Pancreas (tissue), 10 donors: ENCODE measurements at regions not wholly inside any gene's neighbourhood (a gene's known extent, or its start where the extent isn't known, plus 50 kb on each side); places are given as distances from the start of the nearest gene placed in this dataset.

ENCODE experiments used
- ATAC-seq, 4 donors: fragments of 200-7000 bp; cut with Tn5 transposase; one replicate each; pipeline versions ENCODE4 v1.8.0 to v1.9.1; 2020; ENCODE audit warnings: mild to moderate bottlenecking in 4 of 4, moderate library complexity in 4 of 4
- DNase-seq, 6 donors: peaks; one replicate each; pipeline ENCODE4 v3.0.0-alpha.2; 2020
- FAIRE-seq: peaks from 2 replicates; lab custom pipeline; 2012; peaks lifted over from hg19 to GRCh38; lab: Jason Lieb, UNC
- H3K27ac ChIP-seq, 4 donors: fragments of 200-600 bp; sonication (generic); 1 replicate in 3 of 4; 2 replicates in 1 of 4; pipeline versions ENCODE4 v1.5.0 to v1.8.0; 2020
- H3K27me3 ChIP-seq, 4 donors: fragments of 200-600 bp; one replicate each; pipeline ENCODE4 v1.8.0; 2021
- H3K36me3 ChIP-seq, 3 donors: fragments of 200-600 bp; sonication (generic) in 1 of 3; one replicate each; pipeline versions ENCODE4 v1.5.0 to v1.8.0; 2020 to 2021
- H3K4me1 ChIP-seq, 3 donors: fragments of 200-600 bp; one replicate each; pipeline ENCODE4 v1.8.0; 2021
- H3K4me3 ChIP-seq, 4 donors: fragments of 200-600 bp; sonication (generic) in 2 of 4; one replicate each; pipeline versions ENCODE4 v1.5.0 to v1.8.0; 2020 to 2021
- H3K9me3 ChIP-seq, 4 donors: fragments of 200-600 bp; one replicate each; pipeline ENCODE4 v1.8.0; 2021
- WGBS, 2 donors: extraction: QIAGEN DNeasy Blood & Tissue Kit; methylation state at CpG; one replicate each; pipeline ENCODE4 v1.1.7; 2013; 5-methylcytosine and 5-hydroxymethylcytosine counted together
- intact Hi-C, 3 donors: fragments of 100-400 bp; cut with DNase I; formaldehyde crosslinking; loops; one replicate each; pipeline versions ENCODE4 v1.11.1 to v1.14.2; 2022
- TF ChIP-seq, protein P1 (sequence below), 4 donors: fragments of 200-600 bp; sonication (generic) in 3 of 4; IDR thresholded peaks; one replicate each; pipeline versions ENCODE4 v1.5.0 to v1.8.0; 2021; ENCODE audit warnings: antibody characterized with exemption in 4 of 4
- donor health status: healthy with polysubstance abuse.
- donor health status: DM: no; HTN: no; CAD: no; lungs with moderate emphysema.
- donor health status: DM: no; HTN: no; CAD: no.
- donor health status: control.
- donor health status: control.
- donor health status: Bipolar disorder and iron deficiency.
- donor health status: DM: yes; HTN: yes; CAD: no.
- donor health status: DM: no; HTN: no; CAD: no.
- donor health status: DM: no; HTN: no; CAD: no.
- donor health status: DM: yes; HTN: yes; CAD: no.

DNA sequence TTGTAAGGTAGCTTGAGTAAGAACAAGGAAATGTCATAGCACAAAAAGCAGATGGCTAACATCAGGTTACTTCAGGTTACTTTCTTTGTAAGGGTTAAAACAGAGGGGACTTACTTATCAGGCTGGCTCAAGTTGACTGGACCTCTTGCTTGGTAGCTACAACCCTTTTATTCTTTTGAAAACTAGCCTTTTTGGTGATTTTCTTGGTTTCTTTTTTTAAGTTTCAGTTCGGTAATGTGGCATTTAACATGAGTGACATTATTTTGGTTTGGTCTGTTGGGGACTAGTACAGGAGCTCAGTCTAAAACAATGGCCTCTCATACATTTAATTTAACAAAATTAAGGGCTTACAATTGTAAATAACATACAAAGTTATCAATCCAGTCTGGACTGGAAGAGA is 621.4 kb downstream of the OTOL1 start:
- FAIRE-seq, result no peak
- 58 to 65% methylated on average over 1 of the region's 1 CpG for WGBS, 2 donors
- DNase-seq, result no peak
- TF ChIP-seq, protein P1, sequence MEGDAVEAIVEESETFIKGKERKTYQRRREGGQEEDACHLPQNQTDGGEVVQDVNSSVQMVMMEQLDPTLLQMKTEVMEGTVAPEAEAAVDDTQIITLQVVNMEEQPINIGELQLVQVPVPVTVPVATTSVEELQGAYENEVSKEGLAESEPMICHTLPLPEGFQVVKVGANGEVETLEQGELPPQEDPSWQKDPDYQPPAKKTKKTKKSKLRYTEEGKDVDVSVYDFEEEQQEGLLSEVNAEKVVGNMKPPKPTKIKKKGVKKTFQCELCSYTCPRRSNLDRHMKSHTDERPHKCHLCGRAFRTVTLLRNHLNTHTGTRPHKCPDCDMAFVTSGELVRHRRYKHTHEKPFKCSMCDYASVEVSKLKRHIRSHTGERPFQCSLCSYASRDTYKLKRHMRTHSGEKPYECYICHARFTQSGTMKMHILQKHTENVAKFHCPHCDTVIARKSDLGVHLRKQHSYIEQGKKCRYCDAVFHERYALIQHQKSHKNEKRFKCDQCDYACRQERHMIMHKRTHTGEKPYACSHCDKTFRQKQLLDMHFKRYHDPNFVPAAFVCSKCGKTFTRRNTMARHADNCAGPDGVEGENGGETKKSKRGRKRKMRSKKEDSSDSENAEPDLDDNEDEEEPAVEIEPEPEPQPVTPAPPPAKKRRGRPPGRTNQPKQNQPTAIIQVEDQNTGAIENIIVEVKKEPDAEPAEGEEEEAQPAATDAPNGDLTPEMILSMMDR (IDR thresholded peaks at IDR 0.05), result no peak
- no peak overlapping the region for H3K4me3 ChIP-seq
- no peak overlapping the region for H3K27ac ChIP-seq
- no peaks in the 10 kb centered on the region for H3K27me3 ChIP-seq
- no peaks in the 10 kb centered on the region for H3K9me3 ChIP-seq
- ATAC-seq, result no peak
- H3K36me3 ChIP-seq, result no peaks in the 10 kb centered on the region
- intact Hi-C loops, result no loop called here
- no peaks in the 10 kb centered on the region for H3K4me1 ChIP-seq

DNA sequence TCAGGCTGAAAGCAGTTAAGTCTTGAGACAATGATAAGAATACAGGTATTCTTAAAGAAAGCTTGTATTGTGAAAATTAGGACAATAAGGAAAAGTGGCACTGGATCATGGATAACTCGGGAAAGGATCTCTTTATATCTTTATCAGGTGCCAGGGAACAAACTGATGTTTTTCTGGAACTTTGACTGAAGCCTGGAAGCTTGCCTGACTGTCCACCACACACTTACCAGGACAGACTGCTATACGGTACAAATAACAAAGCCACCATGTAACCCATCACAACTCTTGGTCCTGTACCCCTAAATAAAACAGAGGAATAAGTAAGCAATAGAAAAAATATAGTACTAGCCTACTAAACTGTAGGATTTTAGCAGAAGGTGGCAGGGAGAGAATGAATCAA is 623.0 kb downstream of the OTOL1 start:
- H3K4me1 ChIP-seq, result no peaks in the 10 kb centered on the region

DNA sequence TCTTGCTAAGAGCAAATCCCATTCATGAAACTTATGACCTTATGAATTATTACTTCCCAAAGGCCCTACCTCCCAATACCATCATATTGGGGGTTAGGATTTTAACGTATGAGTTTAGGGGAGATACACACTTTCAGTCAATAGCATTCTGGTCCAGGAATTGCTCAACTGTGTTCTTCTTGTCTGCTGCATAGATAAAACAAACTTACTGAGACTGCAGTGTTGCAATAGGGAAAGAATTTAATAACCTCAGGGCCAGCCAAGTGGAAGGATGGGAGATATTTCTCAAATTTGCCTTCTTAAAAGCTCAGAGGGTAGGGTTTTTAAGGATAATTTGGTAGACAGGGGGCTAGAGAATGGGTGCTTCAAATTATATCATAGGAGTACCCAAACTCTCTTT is 625.8 kb downstream of the OTOL1 start:
- no peak overlapping the region for H3K4me3 ChIP-seq
- ATAC-seq, result no peak

More for the DNA sequence above, 623.0 kb downstream of the OTOL1 start:
- no peaks in the 10 kb centered on the region for H3K27me3 ChIP-seq
- H3K27ac ChIP-seq, result no peak overlapping the region
- no peak for DNase-seq
- H3K36me3 ChIP-seq, result no peaks in the 10 kb centered on the region
- TF ChIP-seq, protein P1 (IDR thresholded peaks at IDR 0.05), result no peak
- intact Hi-C loops, result loop anchor here in 1 of 3 donors (10.0 kb wide), 1 partner anchor 125 kb away; no protein-coding TSS in a partner anchor
- FAIRE-seq, result no peak
- no peaks in the 10 kb centered on the region for H3K9me3 ChIP-seq
- H3K4me3 ChIP-seq, result no peak overlapping the region
- WGBS, 2 donors, result 35 to 44% methylated on average over 2 of the region's 2 CpGs
- no peak for ATAC-seq

DNA sequence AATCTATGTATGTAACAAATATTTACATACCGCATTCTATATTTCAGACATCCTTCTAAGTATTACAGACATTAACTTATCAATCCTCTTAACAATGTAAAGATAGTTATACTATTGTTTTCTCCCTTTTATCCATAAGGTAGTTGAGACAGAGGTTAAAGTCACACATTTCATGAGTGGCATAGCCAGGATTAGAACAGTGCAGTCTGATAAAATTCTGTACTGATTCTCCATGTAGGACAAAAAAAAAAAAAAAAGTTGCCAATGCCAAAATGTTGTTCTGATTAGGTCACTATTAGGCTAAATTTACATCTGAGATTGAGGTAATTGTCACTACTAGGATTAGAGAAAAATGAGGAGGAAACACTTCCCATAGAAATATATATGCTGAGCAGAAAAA is 629.2 kb downstream of the OTOL1 start:
- Histone ChIP-seq H3K27ac (no peak overlapping the region), H3K4me1 (no peaks in the 10 kb centered on the region), H3K9me3 (no peaks in the 10 kb centered on the region), H3K27me3 (no peaks in the 10 kb centered on the region), H3K36me3 (no peaks in the 10 kb centered on the region), H3K4me3 (no peak overlapping the region)
- DNase-seq (no peak), ATAC-seq (no peak), FAIRE-seq (no peak)
- 54 to 66% methylated on average over 1 of the region's 1 CpG for WGBS, 2 donors
- intact Hi-C loops, result loop anchor here in 1 of 3 donors (10.0 kb wide), 1 partner anchor 131 kb away; no protein-coding TSS in a partner anchor
- TF ChIP-seq, protein P1 (IDR thresholded peaks at IDR 0.05), result no peak

More for the DNA sequence above, 625.8 kb downstream of the OTOL1 start:
- intact Hi-C loops, result loop anchor here in 1 of 3 donors (10.0 kb wide), 1 partner anchor 128 kb away; no protein-coding TSS in a partner anchor
- WGBS, 2 donors, result 42 to 59% methylated on average over 1 of the region's 1 CpG
- Histone ChIP-seq H3K4me1 (no peaks in the 10 kb centered on the region), H3K36me3 (no peaks in the 10 kb centered on the region), H3K27ac (no peak overlapping the region), H3K27me3 (no peaks in the 10 kb centered on the region), H3K9me3 (no peaks in the 10 kb centered on the region)
- TF ChIP-seq, protein P1 (IDR thresholded peaks at IDR 0.05), result no peak
- FAIRE-seq, result no peak
- DNase-seq, result no peak

DNA sequence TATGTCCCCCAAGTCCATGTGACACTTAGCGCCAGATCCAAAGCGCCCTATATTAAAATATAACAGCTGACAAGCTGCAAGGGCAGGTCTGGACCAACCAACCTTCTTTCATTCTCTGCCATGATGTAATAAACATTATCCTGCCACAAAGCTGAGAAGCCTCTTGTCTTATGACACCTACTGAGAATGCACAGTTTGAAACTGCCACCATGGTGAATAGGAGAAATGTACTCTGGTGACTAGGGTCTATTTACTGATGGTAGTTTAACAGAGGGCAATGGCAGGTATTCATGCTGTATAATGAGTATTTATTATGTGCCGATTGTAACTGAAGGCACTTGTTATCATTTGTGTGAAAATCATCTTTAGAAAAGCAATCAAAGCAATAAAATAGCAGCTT is 634.0 kb downstream of the OTOL1 start:
- Histone ChIP-seq H3K4me1 (no peaks in the 10 kb centered on the region), H3K36me3 (no peaks in the 10 kb centered on the region), H3K27ac (no peak overlapping the region), H3K4me3 (no peak overlapping the region), H3K9me3 (no peaks in the 10 kb centered on the region), H3K27me3 (no peaks in the 10 kb centered on the region)
- no peak for FAIRE-seq
- 68 to 83% methylated on average over 3 of the region's 3 CpGs for WGBS, 2 donors
- ATAC-seq, result no peak
- intact Hi-C loops, result no loop called here
- TF ChIP-seq, protein P1 (IDR thresholded peaks at IDR 0.05), result no peak
- DNase-seq, result no peak
